ENCODE measurements at regions not wholly inside any gene's neighbourhood (a gene's known extent, or its start where the extent isn't known, plus 50 kb on each side); places are given as distances from the start of the nearest gene placed in this dataset. TPM values are rescaled to one million over a fixed set of nuclear protein-coding genes. Genes with fewer than 3 reads are reported as not detected.

- H3K36me3 ChIP-seq (replicated peaks in 1 of 2; ENCODE audit: control extremely low read depth in 1 of 2, control insufficient read depth in 1 of 2, extremely low read depth in 1 of 2, insufficient read depth in 2 of 2, low read length in 1 of 2): no peaks in the 10 kb centered on the region
- DNase-seq (no peak), ATAC-seq (ENCODE audit: low read depth) (no peak)
- H3K27me3 ChIP-seq (replicated peaks in 1 of 4; ENCODE audit: control extremely low read depth in 1 of 4, control insufficient read depth in 3 of 4, insufficient read depth in 4 of 4, low read length in 3 of 4): no peaks in the 10 kb centered on the region
- H3K79me2 ChIP-seq (ENCODE audit: control insufficient read depth, insufficient read depth, low read length): no peaks in the 10 kb centered on the region
- no peak overlapping the region for H3K27ac Mint-ChIP-seq
- H2AFZ ChIP-seq (ENCODE audit: insufficient read depth, low read depth, low read length, poor library complexity, severe bottlenecking): no peak overlapping the region
- CTCF ChIA-PET: no interaction called here
- no peak overlapping the region for H3K4me2 ChIP-seq (replicated peaks; ENCODE audit: low read depth, low read length, poor library complexity, severe bottlenecking)
- intact Hi-C loops (cut with micrococcal nuclease): no loop called here
- H3K27ac ChIP-seq (ENCODE audit: low read length in 2 of 2): no peak overlapping the region
- H3K4me3 ChIP-seq (ENCODE audit: control extremely low read depth in 1 of 5, extremely low read depth in 1 of 5, insufficient read depth in 1 of 5, low read depth in 2 of 5, low read length in 4 of 5): no peak overlapping the region
- no peak for TF ChIP-seq EZH2 (IDR thresholded peaks at IDR 0.05; ENCODE audit: borderline replicate concordance, insufficient read depth, low read depth, low read length, poor library complexity, severe bottlenecking)
- no peak overlapping the region for H3K9ac ChIP-seq (ENCODE audit: low read length)
- no peaks in the 10 kb centered on the region for H3K4me1 ChIP-seq (ENCODE audit: control insufficient read depth in 2 of 2, insufficient read depth in 2 of 2, low read length in 2 of 2)
- no peaks in the 10 kb centered on the region for H3K9me3 ChIP-seq (ENCODE audit: control extremely low read depth in 1 of 3, control insufficient read depth in 2 of 3, insufficient read depth in 1 of 3, low read length in 2 of 3)
- H3K27me3 Mint-ChIP-seq: no peaks in the 10 kb centered on the region
- H3K4me1 Mint-ChIP-seq: no peaks in the 10 kb centered on the region
- no peaks in the 10 kb centered on the region for H4K20me1 ChIP-seq (ENCODE audit: control insufficient read depth, insufficient read depth, low read length, poor library complexity, severe bottlenecking)
- POLR2A ChIA-PET: no interaction called here
- no peak overlapping the region for H3K4me3 Mint-ChIP-seq
- H3K9me3 Mint-ChIP-seq (ENCODE audit: insufficient read depth): no peaks in the 10 kb centered on the region
- WGBS (ENCODE audit: insufficient coverage): 94% methylated on average over 2 of the region's 6 CpGs
Observed at GRCh38 chr9:101791533-101791932, 53.1 kb upstream of the GRIN3A start.

Small RNA genes in the stretch of these regions (small RNA-seq; reads per million reads assigned to genes)
- not detected for gene RNU6-329P (ENCODE audit: insufficient read length, low read depth, low replicate concordance)

Measured in B cell (primary cell).